ENCODE measurements at regions not wholly inside any gene's neighbourhood (a gene's known extent, or its start where the extent isn't known, plus 50 kb on each side); places are given as distances from the start of the nearest gene placed in this dataset.
A peak's percentile ranks its signal among the peaks of the same experiment; 100 is the strongest.

DNA sequence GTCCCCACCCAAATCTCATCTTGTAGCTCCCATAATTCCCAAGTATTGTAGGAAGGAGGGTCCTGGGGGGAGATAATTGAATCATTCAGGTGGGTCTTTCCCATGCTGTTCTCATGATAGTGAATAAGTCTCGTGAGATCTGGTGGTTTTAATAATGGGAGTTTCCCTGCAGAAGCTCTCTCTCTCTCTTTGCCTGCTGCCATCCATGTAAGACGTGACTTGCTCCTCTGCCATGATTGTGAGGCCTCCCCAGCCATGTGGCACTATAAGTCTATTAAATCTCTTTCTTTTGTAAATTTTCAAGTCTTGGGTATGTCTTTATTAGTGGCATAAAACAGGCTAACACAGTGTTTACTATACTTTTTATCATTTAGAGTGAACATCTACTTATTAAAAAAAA, 338.8 kb downstream of the ANKRD7 start:
- Histone ChIP-seq H3K4me3 (no peak overlapping the region), H3K4me1 (ENCODE audit: control insufficient read depth in 5 of 5, insufficient read depth in 5 of 5, low read length in 5 of 5) (no peaks in the 10 kb centered on the region), H3K36me3 (ENCODE audit: control insufficient read depth in 4 of 4, insufficient read depth in 4 of 4, low read length in 4 of 4) (no peaks in the 10 kb centered on the region), H3K27ac (ENCODE audit: low read depth in 1 of 2, low read length in 1 of 2) (no peak overlapping the region), H3K9ac (ENCODE audit: insufficient read depth in 1 of 2, low read length in 2 of 2) (no peak overlapping the region), H3K27me3 (ENCODE audit: control insufficient read depth in 3 of 3, insufficient read depth in 3 of 3, low read length in 2 of 3) (no peaks in the 10 kb centered on the region), H3K9me3 (ENCODE audit: control insufficient read depth in 4 of 4, insufficient read depth in 3 of 4, low read length in 3 of 4) (no peaks in the 10 kb centered on the region)
- TF ChIP-seq, protein P1, sequence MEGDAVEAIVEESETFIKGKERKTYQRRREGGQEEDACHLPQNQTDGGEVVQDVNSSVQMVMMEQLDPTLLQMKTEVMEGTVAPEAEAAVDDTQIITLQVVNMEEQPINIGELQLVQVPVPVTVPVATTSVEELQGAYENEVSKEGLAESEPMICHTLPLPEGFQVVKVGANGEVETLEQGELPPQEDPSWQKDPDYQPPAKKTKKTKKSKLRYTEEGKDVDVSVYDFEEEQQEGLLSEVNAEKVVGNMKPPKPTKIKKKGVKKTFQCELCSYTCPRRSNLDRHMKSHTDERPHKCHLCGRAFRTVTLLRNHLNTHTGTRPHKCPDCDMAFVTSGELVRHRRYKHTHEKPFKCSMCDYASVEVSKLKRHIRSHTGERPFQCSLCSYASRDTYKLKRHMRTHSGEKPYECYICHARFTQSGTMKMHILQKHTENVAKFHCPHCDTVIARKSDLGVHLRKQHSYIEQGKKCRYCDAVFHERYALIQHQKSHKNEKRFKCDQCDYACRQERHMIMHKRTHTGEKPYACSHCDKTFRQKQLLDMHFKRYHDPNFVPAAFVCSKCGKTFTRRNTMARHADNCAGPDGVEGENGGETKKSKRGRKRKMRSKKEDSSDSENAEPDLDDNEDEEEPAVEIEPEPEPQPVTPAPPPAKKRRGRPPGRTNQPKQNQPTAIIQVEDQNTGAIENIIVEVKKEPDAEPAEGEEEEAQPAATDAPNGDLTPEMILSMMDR (IDR thresholded peaks at IDR 0.05; ENCODE audit: control extremely low read depth, extremely low read depth) = no peak
- DNase-seq (no peak), ATAC-seq (ENCODE audit: insufficient read depth, low FRiP score) (no peak)
- whole genome bisulfite sequencing, 2 donors = 82 to 84% methylated on average over 2 of the region's 2 CpGs

DNA sequence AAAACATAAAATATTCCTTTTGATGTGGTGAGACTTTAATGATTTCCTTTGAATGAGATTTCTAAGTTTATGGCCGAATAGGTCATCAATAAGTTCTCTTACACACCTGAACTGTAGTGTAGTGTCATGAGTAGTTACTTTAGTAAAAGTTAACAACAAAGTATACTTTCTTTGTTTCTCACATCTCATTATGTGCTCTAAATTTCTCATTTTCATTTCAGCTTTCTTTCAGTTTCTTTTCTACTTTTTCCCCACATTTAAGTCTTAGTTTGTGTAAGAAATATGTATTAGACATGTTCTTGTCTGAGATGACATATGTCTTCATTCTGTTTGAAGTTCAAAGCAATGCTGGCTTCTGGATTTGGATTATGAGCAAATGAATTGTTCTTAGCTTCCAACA, 348.1 kb downstream of the ANKRD7 start:
- Histone ChIP-seq H3K9ac (ENCODE audit: insufficient read depth in 1 of 2, low read length in 2 of 2) (no peak overlapping the region), H3K27me3 (ENCODE audit: control insufficient read depth in 3 of 3, insufficient read depth in 3 of 3, low read length in 2 of 3) (no peaks in the 10 kb centered on the region), H3K9me3 (ENCODE audit: control insufficient read depth in 4 of 4, insufficient read depth in 3 of 4, low read length in 3 of 4) (no peaks in the 10 kb centered on the region), H3K4me3 (no peak overlapping the region), H3K36me3 (ENCODE audit: control insufficient read depth in 4 of 4, insufficient read depth in 4 of 4, low read length in 4 of 4) (no peaks in the 10 kb centered on the region), H3K4me1 (ENCODE audit: control insufficient read depth in 5 of 5, insufficient read depth in 5 of 5, low read length in 5 of 5) (no peaks in the 10 kb centered on the region), H3K27ac (ENCODE audit: low read depth in 1 of 2, low read length in 1 of 2) (no peak overlapping the region)
- DNase-seq (no peak), ATAC-seq (ENCODE audit: insufficient read depth, low FRiP score) (no peak)
- WGBS, 2 donors = 74 to 75% methylated on average over 1 of the region's 1 CpG
- TF ChIP-seq, protein P1 (IDR thresholded peaks at IDR 0.05; ENCODE audit: control extremely low read depth, extremely low read depth) = no peak

DNA sequence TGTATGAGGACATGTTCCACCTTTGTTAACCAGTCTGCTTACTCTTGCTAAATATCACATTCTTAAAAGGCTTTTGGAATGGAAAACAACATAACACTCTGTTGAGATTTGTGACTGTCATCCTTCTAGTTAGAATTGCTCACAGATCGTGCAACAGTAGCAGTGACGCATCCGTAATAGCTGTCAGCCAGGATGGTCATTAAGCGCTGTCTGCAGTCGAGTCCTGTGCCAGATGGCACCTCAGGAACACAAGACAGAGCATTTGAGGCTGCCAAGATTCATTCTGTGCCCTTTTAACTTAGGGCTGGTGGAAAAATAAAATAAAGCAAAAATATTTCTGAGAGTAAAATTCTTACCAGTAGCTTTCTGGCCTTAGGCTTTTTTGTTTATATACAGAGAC, 348.6 kb downstream of the ANKRD7 start:
- Histone ChIP-seq H3K9me3 (ENCODE audit: control insufficient read depth in 4 of 4, insufficient read depth in 3 of 4, low read length in 3 of 4) (no peaks in the 10 kb centered on the region), H3K36me3 (ENCODE audit: control insufficient read depth in 4 of 4, insufficient read depth in 4 of 4, low read length in 4 of 4) (no peaks in the 10 kb centered on the region), H3K27me3 (ENCODE audit: control insufficient read depth in 3 of 3, insufficient read depth in 3 of 3, low read length in 2 of 3) (no peaks in the 10 kb centered on the region), H3K27ac (ENCODE audit: low read depth in 1 of 2, low read length in 1 of 2) (no peak overlapping the region), H3K4me3 (no peak overlapping the region), H3K4me1 (ENCODE audit: control insufficient read depth in 5 of 5, insufficient read depth in 5 of 5, low read length in 5 of 5) (no peaks in the 10 kb centered on the region), H3K9ac (ENCODE audit: insufficient read depth in 1 of 2, low read length in 2 of 2) (no peak overlapping the region)
- DNase-seq (peak in 1 of 3 donors; percentile 9), ATAC-seq (ENCODE audit: insufficient read depth, low FRiP score) (no peak)
- TF ChIP-seq, protein P1 (IDR thresholded peaks at IDR 0.05; ENCODE audit: control extremely low read depth, extremely low read depth) = no peak
- 65 to 69% methylated on average over 5 of the region's 5 CpGs for WGBS, 2 donors

DNA sequence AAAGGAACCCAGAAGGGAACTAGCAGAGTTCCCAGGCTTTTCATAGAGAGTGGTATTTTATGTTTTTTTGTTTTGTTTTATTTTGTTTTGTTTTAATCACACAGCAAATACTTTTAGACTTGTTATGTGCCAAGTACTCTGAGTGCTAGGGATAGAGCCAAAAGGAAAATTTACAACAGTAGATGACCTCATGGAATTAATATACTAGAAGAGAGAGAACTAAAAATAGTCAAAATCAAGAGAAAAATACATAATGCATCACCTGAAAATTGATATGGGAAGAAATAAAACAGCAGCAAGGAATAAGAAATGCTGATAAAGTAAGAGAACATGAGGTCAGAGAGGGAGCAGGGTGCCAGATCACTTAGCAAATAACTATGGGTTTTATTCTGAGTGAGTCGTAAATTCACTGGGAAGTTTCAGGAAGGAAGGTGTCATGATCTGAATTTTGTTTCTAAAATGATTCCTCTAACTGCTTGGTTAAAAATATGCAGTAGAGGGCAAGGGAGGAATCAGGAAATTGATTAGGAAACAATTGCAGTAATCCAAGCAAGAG, 351.0 kb downstream of the ANKRD7 start:
- H3K4me3 ChIP-seq = no peak overlapping the region
- 22 to 26% methylated on average over 1 of the region's 1 CpG for WGBS, 2 donors
- no peaks in the 10 kb centered on the region for H3K4me1 ChIP-seq (ENCODE audit: control insufficient read depth in 5 of 5, insufficient read depth in 5 of 5, low read length in 5 of 5)
- no peaks in the 10 kb centered on the region for H3K9me3 ChIP-seq (ENCODE audit: control insufficient read depth in 4 of 4, insufficient read depth in 3 of 4, low read length in 3 of 4)
- ATAC-seq (ENCODE audit: insufficient read depth, low FRiP score) = no peak
- TF ChIP-seq, protein P1 (IDR thresholded peaks at IDR 0.05; ENCODE audit: control extremely low read depth, extremely low read depth) = no peak
- H3K27ac ChIP-seq (ENCODE audit: low read depth in 1 of 2, low read length in 1 of 2) = no peak overlapping the region
- peak in 1 of 3 donors; percentile 27 for DNase-seq
- H3K36me3 ChIP-seq (ENCODE audit: control insufficient read depth in 4 of 4, insufficient read depth in 4 of 4, low read length in 4 of 4) = no peaks in the 10 kb centered on the region
- no peak overlapping the region for H3K9ac ChIP-seq (ENCODE audit: insufficient read depth in 1 of 2, low read length in 2 of 2)
- no peaks in the 10 kb centered on the region for H3K27me3 ChIP-seq (ENCODE audit: control insufficient read depth in 3 of 3, insufficient read depth in 3 of 3, low read length in 2 of 3)
